ENCODE measurements at regions not wholly inside any gene's neighbourhood (a gene's known extent, or its start where the extent isn't known, plus 50 kb on each side); places are given as distances from the start of the nearest gene placed in this dataset.

DNA sequence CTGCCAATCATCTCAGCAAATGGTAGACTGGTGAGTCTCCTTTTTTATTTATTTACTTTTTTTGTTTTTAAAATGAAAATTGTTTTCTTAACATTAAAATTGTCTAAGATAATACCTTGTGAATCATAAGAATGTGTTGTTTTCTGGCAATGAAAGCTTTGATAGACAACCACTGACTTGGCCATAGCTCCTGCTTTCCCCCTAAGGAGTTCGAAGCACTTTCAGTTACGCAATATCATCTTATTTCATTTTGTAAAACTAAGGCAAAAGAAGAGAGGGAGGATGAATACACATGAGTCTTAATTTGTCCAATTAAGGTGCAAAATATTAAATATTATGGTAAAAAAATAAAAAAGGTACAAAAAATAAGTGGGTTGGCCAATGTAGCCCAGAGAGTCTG lies 74.8 kb upstream of the PLCL2 start:
- Histone ChIP-seq H3K27me3 (ENCODE audit: insufficient read depth, low read length, poor library complexity, severe bottlenecking) (no peaks in the 10 kb centered on the region), H3K79me2 (ENCODE audit: insufficient read depth, low read length) (no peaks in the 10 kb centered on the region), H3F3A (ENCODE audit: low read depth) (no peaks in the 10 kb centered on the region), H4K20me1 (ENCODE audit: insufficient read depth, low read length, poor library complexity, severe bottlenecking) (no peaks in the 10 kb centered on the region), H2AFZ (ENCODE audit: low read length) (no peak overlapping the region), H3K9me2 (replicated peaks; ENCODE audit: low read depth, low read length) (no peaks in the 10 kb centered on the region), H3K36me3 (ENCODE audit: insufficient read depth, low read length) (no peaks in the 10 kb centered on the region), H3K9me3 (ENCODE audit: insufficient read depth, low read depth, low read length) (no peaks in the 10 kb centered on the region), H3K9ac (ENCODE audit: low read depth, low read length, poor library complexity, severe bottlenecking) (no peak overlapping the region), H3K4me1 (ENCODE audit: insufficient read depth, low read length, poor library complexity, severe bottlenecking) (peaks cover 21% of the 10 kb centered on the region), H3K4me2 (ENCODE audit: low read depth, low read length, poor library complexity, severe bottlenecking) (peak overlapping the region; percentile 73), H3K4me3 (ENCODE audit: low read length, poor library complexity, severe bottlenecking) (no peak overlapping the region)
- no peak for TF ChIP-seq EZH2phosphoT487 (IDR thresholded peaks at IDR 0.05; ENCODE audit: borderline replicate concordance)
- TF ChIP-seq, protein P1, sequence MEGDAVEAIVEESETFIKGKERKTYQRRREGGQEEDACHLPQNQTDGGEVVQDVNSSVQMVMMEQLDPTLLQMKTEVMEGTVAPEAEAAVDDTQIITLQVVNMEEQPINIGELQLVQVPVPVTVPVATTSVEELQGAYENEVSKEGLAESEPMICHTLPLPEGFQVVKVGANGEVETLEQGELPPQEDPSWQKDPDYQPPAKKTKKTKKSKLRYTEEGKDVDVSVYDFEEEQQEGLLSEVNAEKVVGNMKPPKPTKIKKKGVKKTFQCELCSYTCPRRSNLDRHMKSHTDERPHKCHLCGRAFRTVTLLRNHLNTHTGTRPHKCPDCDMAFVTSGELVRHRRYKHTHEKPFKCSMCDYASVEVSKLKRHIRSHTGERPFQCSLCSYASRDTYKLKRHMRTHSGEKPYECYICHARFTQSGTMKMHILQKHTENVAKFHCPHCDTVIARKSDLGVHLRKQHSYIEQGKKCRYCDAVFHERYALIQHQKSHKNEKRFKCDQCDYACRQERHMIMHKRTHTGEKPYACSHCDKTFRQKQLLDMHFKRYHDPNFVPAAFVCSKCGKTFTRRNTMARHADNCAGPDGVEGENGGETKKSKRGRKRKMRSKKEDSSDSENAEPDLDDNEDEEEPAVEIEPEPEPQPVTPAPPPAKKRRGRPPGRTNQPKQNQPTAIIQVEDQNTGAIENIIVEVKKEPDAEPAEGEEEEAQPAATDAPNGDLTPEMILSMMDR (conservative IDR thresholded peaks at IDR 0.05; ENCODE audit: low read length): no peak

DNA sequence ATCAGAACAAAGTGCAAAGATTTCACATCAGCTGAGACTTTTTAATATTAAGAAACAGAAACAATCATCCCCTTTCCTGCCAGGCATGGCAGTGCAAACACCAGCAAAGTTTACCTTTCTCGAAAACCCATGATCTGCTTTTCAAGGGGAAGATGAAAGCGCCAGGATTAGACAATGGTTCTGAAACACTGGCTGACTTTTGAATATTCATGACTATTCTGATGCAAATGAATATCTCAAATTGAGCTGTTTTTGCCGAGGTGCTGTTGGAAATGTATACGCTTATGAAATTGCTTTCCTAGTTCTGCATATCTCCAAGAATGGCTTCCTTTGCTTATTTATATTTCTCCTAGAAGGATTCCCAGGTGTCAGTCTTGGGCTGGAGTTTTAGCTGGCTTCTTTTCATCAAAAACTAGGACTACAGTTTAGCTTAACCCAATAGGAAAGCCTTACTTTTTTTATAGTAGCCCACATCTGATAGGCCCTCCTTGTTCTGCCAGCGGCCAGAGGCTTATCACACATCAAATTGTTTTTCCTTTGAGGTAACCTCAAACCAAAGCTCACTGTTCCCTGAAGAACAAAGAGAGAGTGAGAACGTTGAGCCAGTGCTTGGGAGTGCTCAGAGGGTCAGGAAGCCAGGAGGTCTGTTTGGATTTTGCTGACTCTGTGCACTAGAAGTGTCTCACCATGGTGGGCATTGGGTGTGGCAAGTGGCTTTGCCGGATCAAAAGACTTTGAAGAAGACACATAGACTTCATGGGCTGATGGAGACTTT lies 74.0 kb upstream of the PLCL2 start:
- H2AFZ ChIP-seq (ENCODE audit: low read length): no peak overlapping the region
- H3K27me3 ChIP-seq (ENCODE audit: insufficient read depth, low read length, poor library complexity, severe bottlenecking): no peaks in the 10 kb centered on the region
- peaks cover 21% of the 10 kb centered on the region for H3K4me1 ChIP-seq (ENCODE audit: insufficient read depth, low read length, poor library complexity, severe bottlenecking)
- H3K79me2 ChIP-seq (ENCODE audit: insufficient read depth, low read length): no peaks in the 10 kb centered on the region
- H4K20me1 ChIP-seq (ENCODE audit: insufficient read depth, low read length, poor library complexity, severe bottlenecking): no peaks in the 10 kb centered on the region
- H3K4me2 ChIP-seq (ENCODE audit: low read depth, low read length, poor library complexity, severe bottlenecking): peak overlapping the region; percentile 73
- H3K4me3 ChIP-seq (ENCODE audit: low read length, poor library complexity, severe bottlenecking): peak overlapping the region; percentile 53
- no peaks in the 10 kb centered on the region for H3K9me2 ChIP-seq (replicated peaks; ENCODE audit: low read depth, low read length)
- TF ChIP-seq EZH2phosphoT487 (IDR thresholded peaks at IDR 0.05; ENCODE audit: borderline replicate concordance): no peak
- TF ChIP-seq, protein P1 (conservative IDR thresholded peaks at IDR 0.05; ENCODE audit: low read length): no peak
- no peaks in the 10 kb centered on the region for H3K9me3 ChIP-seq (ENCODE audit: insufficient read depth, low read depth, low read length)
- H3F3A ChIP-seq (ENCODE audit: low read depth): no peaks in the 10 kb centered on the region
- H3K9ac ChIP-seq (ENCODE audit: low read depth, low read length, poor library complexity, severe bottlenecking): no peak overlapping the region
- H3K36me3 ChIP-seq (ENCODE audit: insufficient read depth, low read length): no peaks in the 10 kb centered on the region

DNA sequence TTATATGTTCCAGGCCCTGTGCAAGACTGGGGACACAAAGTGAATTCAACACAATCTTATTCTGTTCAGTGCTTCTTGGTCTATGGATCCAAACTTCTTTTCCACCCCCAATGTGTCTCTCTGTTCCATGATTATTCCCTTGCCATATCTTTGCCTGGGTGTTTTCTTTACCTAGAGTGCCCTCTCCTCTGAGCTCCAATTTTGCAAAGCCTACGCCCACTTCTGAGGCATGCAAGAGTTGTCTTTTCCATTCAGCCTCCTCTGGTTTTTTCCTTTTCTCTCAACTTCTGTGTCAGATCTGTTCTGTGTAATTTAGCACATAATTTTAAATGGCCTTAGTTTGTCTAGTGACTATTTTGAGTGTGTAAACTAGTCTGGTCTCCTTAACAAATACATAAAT lies 72.8 kb upstream of the PLCL2 start:
- H3F3A ChIP-seq (ENCODE audit: low read depth): no peaks in the 10 kb centered on the region
- no peak overlapping the region; the same call in 1 of the 2 replicates for H2AFZ ChIP-seq (ENCODE audit: low read length)
- TF ChIP-seq, protein P1 (conservative IDR thresholded peaks at IDR 0.05; ENCODE audit: low read length): no peak
- no peak for TF ChIP-seq EZH2phosphoT487 (IDR thresholded peaks at IDR 0.05; ENCODE audit: borderline replicate concordance)
- H3K4me2 ChIP-seq (ENCODE audit: low read depth, low read length, poor library complexity, severe bottlenecking): no peak overlapping the region
- no peak overlapping the region for H3K4me3 ChIP-seq (ENCODE audit: low read length, poor library complexity, severe bottlenecking)
- no peaks in the 10 kb centered on the region for H3K27me3 ChIP-seq (ENCODE audit: insufficient read depth, low read length, poor library complexity, severe bottlenecking)
- no peaks in the 10 kb centered on the region for H3K36me3 ChIP-seq (ENCODE audit: insufficient read depth, low read length)
- no peaks in the 10 kb centered on the region for H3K9me2 ChIP-seq (replicated peaks; ENCODE audit: low read depth, low read length)
- no peaks in the 10 kb centered on the region for H3K9me3 ChIP-seq (ENCODE audit: insufficient read depth, low read depth, low read length)
- H3K4me1 ChIP-seq (ENCODE audit: insufficient read depth, low read length, poor library complexity, severe bottlenecking): peaks cover 21% of the 10 kb centered on the region
- H3K9ac ChIP-seq (ENCODE audit: low read depth, low read length, poor library complexity, severe bottlenecking): no peak overlapping the region
- H4K20me1 ChIP-seq (ENCODE audit: insufficient read depth, low read length, poor library complexity, severe bottlenecking): no peaks in the 10 kb centered on the region
- H3K79me2 ChIP-seq (ENCODE audit: insufficient read depth, low read length): no peaks in the 10 kb centered on the region

Measured in Loucy (cell line).